SK-N-MC (cell line): ENCODE measurements at regions not wholly inside any gene's neighbourhood (a gene's known extent, or its start where the extent isn't known, plus 50 kb on each side); places are given as distances from the start of the nearest gene placed in this dataset.

Experiments
- EZH2 ChIP-seq: fragments of 200-600 bp; sonication (generic); IDR thresholded peaks from one replicate; pipeline ENCODE4 v1.6.1; 2017; ENCODE audit warnings: antibody characterized with exemption
- FOXP2 ChIP-seq: optimal IDR thresholded peaks from 2 replicates; pipeline ENCODE3; 2011; ENCODE audit warnings: mild to moderate bottlenecking, moderate library complexity; ENCODE audit not compliant: insufficient read depth; ENCODE audit errors: extremely low read length, control extremely low read depth
- POLR2AphosphoS5 ChIP-seq: IDR thresholded peaks from 2 replicates; pipeline ENCODE4 v1.6.1; 2012; ENCODE audit warnings: mild to moderate bottlenecking, low read depth, low read length, borderline replicate concordance

- no peak for TF ChIP-seq POLR2AphosphoS5
- no peak for TF ChIP-seq FOXP2
- TF ChIP-seq EZH2 = no peak
Observed at GRCh38 chr3:127419641-127420553, 132.1 kb upstream of the PRR20G start.
